ENCODE measurements at regions not wholly inside any gene's neighbourhood (a gene's known extent, or its start where the extent isn't known, plus 50 kb on each side); places are given as distances from the start of the nearest gene placed in this dataset.

DNA sequence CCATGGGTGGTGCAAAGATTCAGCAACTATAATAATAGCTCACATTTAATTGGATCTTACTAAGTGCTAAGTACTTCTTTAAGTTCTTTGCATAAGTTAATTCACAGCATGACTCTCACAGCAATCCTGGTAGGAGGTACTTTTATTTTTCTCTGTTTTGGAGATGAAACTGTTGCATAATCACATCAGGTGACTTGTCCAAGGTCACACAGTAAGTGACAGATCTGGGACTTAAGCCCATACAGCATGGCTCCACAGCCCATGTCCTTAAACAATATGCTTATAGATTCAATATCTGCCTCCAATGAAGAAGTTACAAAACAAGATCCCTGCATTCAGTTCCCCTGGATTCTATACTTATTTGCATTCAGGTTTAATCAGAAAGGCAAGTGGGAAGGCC, 171.8 kb downstream of the CNTN3 start:
- TF ChIP-seq POLR2AphosphoS5 (IDR thresholded peaks at IDR 0.05; ENCODE audit: low read depth, low read length): no peak
- no peak for TF ChIP-seq SIN3A (IDR thresholded peaks at IDR 0.05; ENCODE audit: borderline replicate concordance, insufficient read depth, low read length)

Data from PFSK-1 (cell line).